Adrenal gland (tissue), 9 donors: ENCODE measurements at regions not wholly inside any gene's neighbourhood (a gene's known extent, or its start where the extent isn't known, plus 50 kb on each side); places are given as distances from the start of the nearest gene placed in this dataset.

ENCODE experiments used
- DNase-seq, 7 donors: peaks; one replicate each; pipeline ENCODE4 v3.0.0-alpha.2; 2019 to 2020
- H3K27ac ChIP-seq, 5 donors: fragments of 200-600 bp; sonication (generic) in 4 of 5; 1 replicate in 3 of 5; 2 replicates in 2 of 5; pipeline versions ENCODE4 v1.5.1 to v1.8.0; 2016 to 2020; ENCODE audit warnings: mild to moderate bottlenecking in 1 of 5
- H3K27me3 ChIP-seq: fragments of 200-600 bp; 2 replicates; pipeline ENCODE4 v1.8.0; 2021
- H3K36me3 ChIP-seq, 2 donors: fragments of 200-600 bp; replicated peaks in 1 of 2; 1 replicate in 1 of 2; 2 replicates in 1 of 2; pipeline versions ENCODE4 v1.5.1 to v1.8.0; 2018 to 2022
- H3K4me1 ChIP-seq, 2 donors: fragments of 200-600 bp; replicated peaks in 1 of 2; 1 replicate in 1 of 2; 2 replicates in 1 of 2; pipeline versions ENCODE4 v1.5.1 to v1.8.0; 2018 to 2021
- H3K4me3 ChIP-seq, 4 donors: fragments of 200-600 bp; sonication (generic) in 3 of 4; one replicate each; pipeline ENCODE4 v1.5.1; 2016 to 2018
- H3K9me3 ChIP-seq, 3 donors: fragments of 200-600 bp; sonication (generic) in 1 of 3; replicated peaks in 1 of 3; 1 replicate in 2 of 3; 2 replicates in 1 of 3; pipeline versions ENCODE4 v1.5.1 to v1.8.0; 2016 to 2021
- POLR2A ChIP-seq, 2 donors: fragments of 450-650 bp; IDR thresholded peaks; one replicate each; pipeline ENCODE4 v1.6.1; 2017; ENCODE audit warnings: antibody characterized with exemption in 2 of 2, mild to moderate bottlenecking in 2 of 2, moderate library complexity in 1 of 2
- WGBS, 4 donors: extraction: QIAGEN DNeasy Blood & Tissue Kit in 2 of 4; methylation state at CpG; one replicate each; pipeline versions ENCODE4 v1.1.5 to v1.1.7; 2013 to 2017; 5-methylcytosine and 5-hydroxymethylcytosine counted together
- intact Hi-C, 2 donors: fragments of 100-400 bp; cut with DNase I; formaldehyde crosslinking; loops; one replicate each; pipeline versions ENCODE4 v1.14.1 to v1.15.0; 2022 to 2023
- TF ChIP-seq, protein P1 (sequence below), 6 experiments: fragments of 450-650 bp in 4 of 6; fragments of 200-600 bp in 2 of 6; sonication (generic) in 1 of 6; IDR thresholded peaks; 1 replicate in 5 of 6; 2 replicates in 1 of 6; pipeline versions ENCODE4 v1.5.1 to v1.8.0; 2016 to 2021; ENCODE audit warnings: antibody characterized with exemption in 6 of 6, mild to moderate bottlenecking in 2 of 6, moderate library complexity in 1 of 6
- donor health status: healthy with polysubstance abuse.
- donor health status: Bipolar disorder and iron deficiency.
- donor health status: DM: yes; HTN: yes; CAD: no.
- donor health status: DM: no; HTN: no; CAD: no.
- donor health status: DM: no; HTN: no; CAD: no.

DNA sequence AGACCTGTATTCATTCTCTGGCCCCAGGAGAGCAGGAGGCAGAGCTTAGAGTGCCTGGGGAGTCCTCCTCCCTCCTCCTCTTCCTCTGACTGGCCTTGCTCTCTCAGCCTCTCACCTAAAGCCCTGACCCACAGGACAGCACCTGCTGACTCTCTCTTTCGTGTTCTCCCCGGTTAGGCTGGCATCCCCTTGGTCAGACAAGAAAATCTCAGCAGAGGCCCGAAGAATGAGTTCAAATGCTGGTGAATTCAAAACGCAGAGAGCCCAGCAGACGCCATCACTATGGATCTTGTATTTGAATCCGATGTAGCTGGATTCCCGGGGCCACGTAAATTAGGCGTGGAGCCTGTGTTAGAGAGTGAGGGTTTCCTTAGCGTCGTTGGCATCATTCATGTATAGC is 255.3 kb downstream of the KLF6 start:
- Histone ChIP-seq H3K27ac (no peak overlapping the region), H3K4me3 (no peak overlapping the region), H3K4me1 (no peaks in the 10 kb centered on the region), H3K9me3 (no peaks in the 10 kb centered on the region), H3K36me3 (no peaks in the 10 kb centered on the region), H3K27me3 (no peaks in the 10 kb centered on the region)
- no peak for DNase-seq
- intact Hi-C loops = no loop called here
- TF ChIP-seq, protein P1, sequence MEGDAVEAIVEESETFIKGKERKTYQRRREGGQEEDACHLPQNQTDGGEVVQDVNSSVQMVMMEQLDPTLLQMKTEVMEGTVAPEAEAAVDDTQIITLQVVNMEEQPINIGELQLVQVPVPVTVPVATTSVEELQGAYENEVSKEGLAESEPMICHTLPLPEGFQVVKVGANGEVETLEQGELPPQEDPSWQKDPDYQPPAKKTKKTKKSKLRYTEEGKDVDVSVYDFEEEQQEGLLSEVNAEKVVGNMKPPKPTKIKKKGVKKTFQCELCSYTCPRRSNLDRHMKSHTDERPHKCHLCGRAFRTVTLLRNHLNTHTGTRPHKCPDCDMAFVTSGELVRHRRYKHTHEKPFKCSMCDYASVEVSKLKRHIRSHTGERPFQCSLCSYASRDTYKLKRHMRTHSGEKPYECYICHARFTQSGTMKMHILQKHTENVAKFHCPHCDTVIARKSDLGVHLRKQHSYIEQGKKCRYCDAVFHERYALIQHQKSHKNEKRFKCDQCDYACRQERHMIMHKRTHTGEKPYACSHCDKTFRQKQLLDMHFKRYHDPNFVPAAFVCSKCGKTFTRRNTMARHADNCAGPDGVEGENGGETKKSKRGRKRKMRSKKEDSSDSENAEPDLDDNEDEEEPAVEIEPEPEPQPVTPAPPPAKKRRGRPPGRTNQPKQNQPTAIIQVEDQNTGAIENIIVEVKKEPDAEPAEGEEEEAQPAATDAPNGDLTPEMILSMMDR (IDR thresholded peaks at IDR 0.05) = no peak
- TF ChIP-seq POLR2A (IDR thresholded peaks at IDR 0.05) = no peak
- 83 to 93% (median 92%) methylated on average over 11 of the region's 11 CpGs for WGBS, 4 donors

GRCh38 chr10:3528823-3529403 is 256.1 kb downstream of the KLF6 start:
- WGBS, 4 donors = 82 to 88% (median 84%) methylated on average over 9 to 10 of the region's 10 CpGs
- H3K4me3 ChIP-seq = no peak overlapping the region
- H3K9me3 ChIP-seq = no peaks in the 10 kb centered on the region
- H3K27ac ChIP-seq = no peak overlapping the region
- no peaks in the 10 kb centered on the region for H3K36me3 ChIP-seq
- intact Hi-C loops = no loop called here
- DNase-seq = no peak
- TF ChIP-seq, protein P1 (IDR thresholded peaks at IDR 0.05) = no peak
- no peaks in the 10 kb centered on the region for H3K4me1 ChIP-seq
- H3K27me3 ChIP-seq = no peaks in the 10 kb centered on the region

GRCh38 chr10:3528271-3528670 is 256.7 kb downstream of the KLF6 start:
- Histone ChIP-seq H3K36me3 (no peaks in the 10 kb centered on the region), H3K27ac (no peak overlapping the region), H3K9me3 (no peaks in the 10 kb centered on the region), H3K4me3 (no peak overlapping the region), H3K4me1 (no peaks in the 10 kb centered on the region), H3K27me3 (no peaks in the 10 kb centered on the region)
- no peak for DNase-seq
- WGBS, 4 donors = 83 to 91% (median 85%) methylated on average over 3 of the region's 3 CpGs
- no peak for TF ChIP-seq POLR2A (IDR thresholded peaks at IDR 0.05)
- TF ChIP-seq, protein P1 (IDR thresholded peaks at IDR 0.05) = no peak
- intact Hi-C loops = no loop called here

GRCh38 chr10:3527869-3528268 is 257.1 kb downstream of the KLF6 start:
- intact Hi-C loops = no loop called here
- WGBS, 4 donors = 78 to 87% (median 84%) methylated on average over 5 of the region's 5 CpGs
- H3K27ac ChIP-seq = peak overlapping the region in 1 of 5 donors; percentile 2

More at GRCh38 chr10:3527869-3528268, 257.1 kb downstream of the KLF6 start:
- TF ChIP-seq, protein P1 (IDR thresholded peaks at IDR 0.05) = no peak
- no peak for TF ChIP-seq POLR2A (IDR thresholded peaks at IDR 0.05)
- Histone ChIP-seq H3K27me3 (no peaks in the 10 kb centered on the region), H3K9me3 (no peaks in the 10 kb centered on the region), H3K4me3 (no peak overlapping the region), H3K4me1 (no peaks in the 10 kb centered on the region), H3K36me3 (no peaks in the 10 kb centered on the region)
- DNase-seq = no peak
